Epithelial cell of prostate (primary cell): ENCODE measurements at regions not wholly inside any gene's neighbourhood (a gene's known extent, or its start where the extent isn't known, plus 50 kb on each side); places are given as distances from the start of the nearest gene placed in this dataset.

Source experiments
- DNase-seq: peaks from one replicate; pipeline ENCODE4 v3.0.0-alpha.2; 2011; ENCODE audit warnings: low read depth, low spot score
- H3K27ac ChIP-seq: fragments of 450-650 bp; 2 replicates; pipeline ENCODE4 v1.5.1; 2017; ENCODE audit warnings: mild to moderate bottlenecking

- DNase-seq, result no peak
- H3K27ac ChIP-seq, result no peak overlapping the region
These were observed 397.1 kb downstream of the SLITRK5 start for GRCh38 chr13:88068316-88068715.

GRCh38 chr13:88068975-88069374 is 397.8 kb downstream of the SLITRK5 start:
- DNase-seq, result no peak
- H3K27ac ChIP-seq, result no peak overlapping the region

GRCh38 chr13:88071371-88071770 is 400.2 kb downstream of the SLITRK5 start:
- H3K27ac ChIP-seq, result no peak overlapping the region
- no peak for DNase-seq

- no peak for DNase-seq
- no peak overlapping the region for H3K27ac ChIP-seq
These were observed 403.8 kb downstream of the SLITRK5 start for GRCh38 chr13:88074794-88075510.

GRCh38 chr13:88085036-88085435 is 413.9 kb downstream of the SLITRK5 start:
- DNase-seq, result no peak
- no peak overlapping the region for H3K27ac ChIP-seq

- DNase-seq, result peak; percentile 27
These were observed 415.4 kb downstream of the SLITRK5 start for GRCh38 chr13:88086577-88086976.

GRCh38 chr13:88097541-88097940 is 426.4 kb downstream of the SLITRK5 start:
- H3K27ac ChIP-seq, result no peak overlapping the region
- DNase-seq, result no peak

More at GRCh38 chr13:88086577-88086976, 415.4 kb downstream of the SLITRK5 start:
- H3K27ac ChIP-seq, result no peak overlapping the region

- no peak overlapping the region for H3K27ac ChIP-seq
- DNase-seq, result no peak
These were observed 432.7 kb downstream of the SLITRK5 start for GRCh38 chr13:88103824-88104223.

GRCh38 chr13:88104576-88104975 is 433.4 kb downstream of the SLITRK5 start:
- no peak overlapping the region for H3K27ac ChIP-seq
- DNase-seq, result no peak

- no peak for DNase-seq
- H3K27ac ChIP-seq, result no peak overlapping the region
These were observed 436.4 kb downstream of the SLITRK5 start for GRCh38 chr13:88107570-88107969.

GRCh38 chr13:88112526-88112925 is 441.4 kb downstream of the SLITRK5 start:
- DNase-seq, result no peak
- H3K27ac ChIP-seq, result no peak overlapping the region

- no peak for DNase-seq
- H3K27ac ChIP-seq, result no peak overlapping the region
These were observed 444.8 kb downstream of the SLITRK5 start for GRCh38 chr13:88115976-88116375.

- no peak overlapping the region for H3K27ac ChIP-seq
- no peak for DNase-seq
These were observed 447.8 kb downstream of the SLITRK5 start for GRCh38 chr13:88118952-88119351.

GRCh38 chr13:88124142-88124541 is 453.0 kb downstream of the SLITRK5 start:
- no peak for DNase-seq
- H3K27ac ChIP-seq, result no peak overlapping the region

GRCh38 chr13:88125055-88125454 is 453.9 kb downstream of the SLITRK5 start:
- H3K27ac ChIP-seq, result no peak overlapping the region
- DNase-seq, result no peak

GRCh38 chr13:88136098-88136790 is 465.1 kb downstream of the SLITRK5 start:
- H3K27ac ChIP-seq, result no peak overlapping the region
- no peak for DNase-seq

- no peak for DNase-seq
- H3K27ac ChIP-seq, result no peak overlapping the region
These were observed 471.5 kb downstream of the SLITRK5 start for GRCh38 chr13:88142653-88143052.

GRCh38 chr13:88144580-88144979 is 473.4 kb downstream of the SLITRK5 start:
- no peak for DNase-seq
- H3K27ac ChIP-seq, result no peak overlapping the region

- H3K27ac ChIP-seq, result no peak overlapping the region
- DNase-seq, result no peak
These were observed 482.2 kb downstream of the SLITRK5 start for GRCh38 chr13:88153353-88153752.

GRCh38 chr13:88154001-88154400 is 482.8 kb downstream of the SLITRK5 start:
- no peak for DNase-seq
- no peak overlapping the region for H3K27ac ChIP-seq

- no peak overlapping the region for H3K27ac ChIP-seq
- DNase-seq, result no peak
These were observed 491.0 kb downstream of the SLITRK5 start for GRCh38 chr13:88162076-88162702.
